Suprapubic skin (tissue), 3 donors: ENCODE measurements at regions not wholly inside any gene's neighbourhood (a gene's known extent, or its start where the extent isn't known, plus 50 kb on each side); places are given as distances from the start of the nearest gene placed in this dataset.

Experiments used
- CTCF ChIP-seq, 2 donors: fragments of 200-600 bp in 1 of 2; fragments of 450-650 bp in 1 of 2; sonication (generic) in 1 of 2; IDR thresholded peaks; one replicate each; pipeline ENCODE4 v1.5.1; 2016 to 2019; ENCODE audit warnings: antibody characterized with exemption in 2 of 2, mild to moderate bottlenecking in 1 of 2, moderate library complexity in 1 of 2
- EP300 ChIP-seq: sonication (generic); formaldehyde crosslinking; IDR thresholded peaks from one replicate; pipeline ENCODE4 v1.6.1; 2017; ENCODE audit warnings: antibody characterized with exemption
- POLR2A ChIP-seq, 2 donors: fragments of 450-650 bp; IDR thresholded peaks; one replicate each; pipeline ENCODE4 v1.6.1; 2017; ENCODE audit warnings: antibody characterized with exemption in 2 of 2, mild to moderate bottlenecking in 2 of 2, moderate library complexity in 2 of 2

- no peak for TF ChIP-seq CTCF (IDR thresholded peaks at IDR 0.05)
- no peak for TF ChIP-seq EP300
- no peak for TF ChIP-seq POLR2A (IDR thresholded peaks at IDR 0.05)
Measured at GRCh38 chr4:153940916-153941315, 152.0 kb upstream of the SFRP2 start.
